Small intestine (tissue), 7 donors: ENCODE measurements at regions not wholly inside any gene's neighbourhood (a gene's known extent, or its start where the extent isn't known, plus 50 kb on each side); places are given as distances from the start of the nearest gene placed in this dataset.
"Not testable (repeated sequence)": the region's sequence is repeated elsewhere in the genome, so short reads cannot be mapped to it uniquely, and the experiment has no call there.

Source experiments
- DNase-seq, 2 donors: peaks; one replicate each; pipeline versions ENCODE4 v3.0.0 to v3.0.0-alpha.2; 2013
- FAIRE-seq: peaks from 2 replicates; lab custom pipeline; 2012; peaks lifted over from hg19 to GRCh38; lab: Jason Lieb, UNC
- H3K27ac ChIP-seq, 3 donors: one replicate each; pipeline ENCODE4 v1.5.1; 2013; ENCODE audit warnings: low read length in 2 of 3, mild to moderate bottlenecking in 2 of 3, control low read depth in 1 of 3, inconsistent platforms in 1 of 3, low read depth in 1 of 3, moderate library complexity in 1 of 3
- H3K27me3 ChIP-seq, 3 donors: one replicate each; pipeline ENCODE4 v1.6.1; 2013; ENCODE audit warnings: low read length in 3 of 3, inconsistent platforms in 1 of 3; ENCODE audit not compliant: control insufficient read depth in 3 of 3, insufficient read depth in 3 of 3
- H3K36me3 ChIP-seq, 3 donors: one replicate each; pipeline ENCODE4 v1.6.1; 2013; ENCODE audit warnings: low read length in 3 of 3, inconsistent platforms in 1 of 3, low read depth in 1 of 3, mild to moderate bottlenecking in 1 of 3, moderate library complexity in 1 of 3; ENCODE audit not compliant: control insufficient read depth in 3 of 3, insufficient read depth in 2 of 3
- H3K4me1 ChIP-seq, 3 donors: one replicate each; pipeline ENCODE4 v1.6.1; 2013; ENCODE audit warnings: low read length in 2 of 3, inconsistent platforms in 1 of 3, low read depth in 1 of 3, mild to moderate bottlenecking in 1 of 3, moderate library complexity in 1 of 3; ENCODE audit not compliant: control insufficient read depth in 3 of 3, insufficient read depth in 2 of 3
- H3K4me3 ChIP-seq, 3 donors: one replicate each; pipeline ENCODE4 v1.5.1; 2013; ENCODE audit warnings: low read length in 3 of 3, control low read depth in 1 of 3, inconsistent platforms in 1 of 3, low read depth in 1 of 3, mild to moderate bottlenecking in 1 of 3, moderate library complexity in 1 of 3
- H3K9me3 ChIP-seq, 2 donors: one replicate each; pipeline ENCODE4 v1.6.1; 2013; ENCODE audit warnings: low read depth in 1 of 2, low read length in 1 of 2; ENCODE audit not compliant: control insufficient read depth in 2 of 2, insufficient read depth in 1 of 2
- WGBS, 3 donors: extraction: QIAGEN DNeasy Blood & Tissue Kit; methylation state at CpG; one replicate each; pipeline ENCODE4 v1.1.7; 2013; 5-methylcytosine and 5-hydroxymethylcytosine counted together
- donor health status: healthy with polysubstance abuse.
- donor health status: control.
- donor health status: control.
- donor health status: Bipolar disorder and iron deficiency.
- donor health status: healthy.

DNA sequence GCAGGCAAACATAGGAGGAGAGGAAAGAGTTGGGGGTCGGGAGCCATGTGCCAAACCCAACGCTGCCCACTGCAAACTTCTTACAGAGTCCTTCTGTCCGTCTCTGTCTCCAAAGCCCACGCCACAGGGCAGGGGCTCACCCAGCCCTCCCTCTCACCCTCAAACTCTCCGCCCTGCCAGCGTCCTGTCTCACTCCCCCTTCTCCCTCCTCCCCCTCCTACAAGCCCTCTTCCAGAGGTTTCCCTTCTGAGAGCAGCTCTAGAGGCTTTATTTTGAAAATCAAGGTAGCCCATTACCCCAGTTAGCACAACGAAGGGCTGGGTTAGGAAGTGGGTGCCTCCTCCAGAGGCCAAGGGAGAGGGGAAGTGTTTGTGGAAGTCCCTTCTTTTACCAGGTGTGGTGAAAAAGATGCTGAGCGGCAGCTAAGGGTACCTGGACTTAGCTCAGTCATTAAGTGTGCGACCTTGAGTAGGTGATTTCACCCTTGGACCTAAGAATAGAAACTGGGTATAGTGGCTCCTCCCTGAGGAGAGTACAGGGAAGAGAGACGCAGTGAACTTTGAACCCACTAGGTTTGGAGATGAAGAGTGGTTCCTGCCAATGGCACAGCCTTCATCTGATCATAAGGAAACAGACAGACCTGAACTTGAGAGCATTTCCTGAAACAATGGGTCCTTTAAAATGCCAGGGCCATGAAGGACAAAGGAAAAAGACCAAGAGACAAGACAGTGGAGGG, 123.8 kb downstream of the BANF2 start:
- peaks cover 0 to 15% of the 10 kb centered on the region in 2 donors for H3K9me3 ChIP-seq
- no peaks in the 10 kb centered on the region for H3K27me3 ChIP-seq
- no peak overlapping the region for H3K4me3 ChIP-seq
- WGBS, 3 donors, result 43 to 60% (median 45%) methylated on average over 10 of the region's 10 CpGs
- DNase-seq (peak; percentile 92 to 97), FAIRE-seq (no peak)
- H3K4me1 ChIP-seq, result peaks cover 8 to 51% (median 13%) of the 10 kb centered on the region in 3 donors
- peak overlapping the region; percentile 80 to 87 (median 84) for H3K27ac ChIP-seq
- no peaks in the 10 kb centered on the region for H3K36me3 ChIP-seq

DNA sequence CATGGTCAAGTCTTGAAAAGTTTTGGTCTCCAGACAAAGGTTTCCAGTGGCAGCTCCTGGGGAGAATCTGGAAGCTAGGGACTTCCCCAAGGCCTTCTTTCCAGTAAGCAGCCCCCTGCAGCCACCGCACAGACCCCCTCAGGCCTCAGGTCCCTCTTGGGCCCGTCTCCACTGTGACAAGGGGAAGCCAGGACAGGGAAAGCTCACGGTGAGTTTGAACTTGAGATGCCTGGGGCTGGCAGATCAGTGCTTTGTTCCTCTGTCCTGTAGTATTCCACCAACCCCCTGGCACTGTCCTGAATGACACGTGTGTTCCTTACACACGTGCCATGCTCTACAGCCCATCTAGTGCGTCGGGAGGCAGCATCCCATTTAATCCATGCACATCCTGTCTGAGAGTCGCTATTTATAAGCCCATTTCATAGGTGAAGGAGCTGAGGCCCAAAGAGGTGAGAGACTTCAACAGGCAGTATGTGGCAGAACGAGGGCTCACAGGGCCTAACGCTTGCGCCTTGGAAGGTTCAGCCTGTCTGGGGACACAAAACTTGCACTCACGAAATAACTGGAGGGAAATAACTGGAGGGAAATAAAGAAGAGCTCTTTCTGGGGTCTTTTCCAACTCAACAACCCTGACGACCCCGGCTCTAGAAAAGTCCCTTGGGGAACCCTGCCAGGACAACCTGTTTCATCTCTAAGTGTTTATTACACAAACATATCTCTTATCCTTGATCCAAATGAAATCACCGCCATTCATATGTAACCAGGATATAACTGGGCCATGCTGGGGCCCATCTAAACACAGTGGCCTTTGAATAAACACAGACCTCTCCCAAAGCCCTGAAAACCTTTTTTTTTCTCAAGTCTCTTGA, 123.0 kb downstream of the BANF2 start:
- peaks cover 8 to 48% (median 13%) of the 10 kb centered on the region in 3 donors for H3K4me1 ChIP-seq
- H3K36me3 ChIP-seq, result no peaks in the 10 kb centered on the region
- 79 to 85% (median 81%) methylated on average over 15 of the region's 15 CpGs for WGBS, 3 donors
- DNase-seq (peak in 1 of 2 donors; percentile 35), FAIRE-seq (no peak)
- peak overlapping the region; percentile 56 to 84 (median 80) for H3K27ac ChIP-seq
- no peak overlapping the region for H3K4me3 ChIP-seq
- no peaks in the 10 kb centered on the region for H3K27me3 ChIP-seq
- peaks cover 0 to 15% of the 10 kb centered on the region in 2 donors for H3K9me3 ChIP-seq

DNA sequence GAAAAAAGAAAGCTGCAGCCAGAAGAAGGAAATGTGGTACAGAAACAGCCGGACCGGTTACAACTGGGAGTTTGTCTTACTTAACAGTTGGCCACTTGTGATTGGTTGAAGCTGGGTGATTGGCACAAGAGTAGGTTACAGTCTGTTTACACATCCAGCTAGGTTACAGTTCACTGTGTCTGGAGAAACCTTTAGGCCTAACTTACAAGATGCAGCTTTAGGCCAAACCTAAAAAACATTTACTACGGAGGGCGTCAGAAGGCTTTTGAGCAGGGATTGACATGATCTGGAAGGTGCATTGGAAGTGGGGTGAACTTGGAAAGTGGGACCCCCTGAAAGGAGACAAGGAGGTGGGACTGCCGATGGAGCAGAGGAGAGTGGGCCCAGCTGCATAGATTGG, 122.3 kb downstream of the BANF2 start:
- Histone ChIP-seq H3K27ac (peak overlapping the region in 2 of 3 donors; percentile 50 to 84), H3K36me3 (no peaks in the 10 kb centered on the region), H3K27me3 (no peaks in the 10 kb centered on the region), H3K4me3 (no peak overlapping the region), H3K4me1 (peaks cover 8 to 45% (median 13%) of the 10 kb centered on the region in 3 donors), H3K9me3 (peaks cover 0 to 15% of the 10 kb centered on the region in 2 donors)
- WGBS, 3 donors, result 27 to 53% (median 30%) methylated on average over 5 of the region's 5 CpGs
- DNase-seq, result peak; percentile 86 to 92
- FAIRE-seq, result no peak

DNA sequence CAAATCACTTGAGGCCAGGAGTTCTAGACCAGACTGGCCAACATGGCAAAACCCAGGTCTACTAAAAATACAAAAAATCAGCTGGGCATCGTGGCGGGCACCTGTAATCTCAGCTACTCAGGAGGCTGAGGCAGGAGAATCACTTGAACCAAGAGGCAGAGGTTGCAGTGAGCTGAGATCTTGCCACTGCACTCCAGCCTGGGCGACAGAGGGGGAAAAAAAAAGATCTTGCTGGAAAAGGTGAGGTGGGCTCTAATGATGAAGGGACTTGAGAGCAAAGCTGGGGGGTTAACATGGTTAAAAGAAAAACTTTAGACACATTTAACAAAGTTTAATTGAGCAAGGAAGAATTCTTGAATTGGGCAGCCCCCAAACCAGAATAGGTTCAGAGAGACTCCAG, 121.8 kb downstream of the BANF2 start:
- H3K4me1 ChIP-seq, result peaks cover 7 to 45% (median 13%) of the 10 kb centered on the region in 3 donors
- WGBS, 3 donors, result 76 to 86% (median 83%) methylated on average over 3 of the region's 3 CpGs

DNA sequence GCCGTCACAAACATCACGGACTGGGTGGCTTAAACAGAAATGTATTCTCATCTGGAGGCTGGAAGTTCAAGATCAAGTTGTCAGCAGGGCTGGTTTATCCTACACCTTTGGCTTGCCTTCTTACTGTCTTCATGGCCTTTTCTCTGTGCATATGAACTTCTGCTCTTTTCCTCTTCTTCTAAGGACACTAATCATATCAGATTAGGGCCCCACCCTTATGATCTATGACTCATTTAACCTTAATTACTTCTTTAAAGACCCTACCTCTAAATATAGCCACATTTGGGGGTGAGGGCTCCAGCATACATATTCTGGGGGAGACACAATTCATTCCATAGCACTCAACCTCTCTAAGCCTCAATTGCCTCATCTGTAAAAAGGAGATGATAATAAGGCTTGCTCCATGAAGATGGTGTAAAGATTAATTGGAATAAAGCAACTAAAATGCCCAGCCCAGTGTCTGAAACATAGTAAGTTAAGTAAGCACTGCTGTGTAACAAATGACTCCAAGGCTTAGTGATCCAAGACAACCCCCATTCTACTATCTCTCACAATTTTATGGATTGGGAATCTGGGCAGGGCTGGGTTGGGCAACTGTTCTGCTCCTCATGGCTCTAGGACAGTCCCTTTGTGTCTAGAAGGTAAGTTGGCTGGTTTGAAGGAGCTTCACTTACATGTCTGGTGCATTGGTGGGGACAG, 119.8 kb downstream of the BANF2 start:
- Histone ChIP-seq H3K27ac (no peak overlapping the region), H3K4me1 (peaks cover 4 to 29% (median 6%) of the 10 kb centered on the region in 3 donors), H3K4me3 (no peak overlapping the region), H3K27me3 (no peaks in the 10 kb centered on the region), H3K9me3 (peaks cover 0 to 13% of the 10 kb centered on the region in 2 donors), H3K36me3 (no peaks in the 10 kb centered on the region)
- FAIRE-seq (no peak), DNase-seq (no peak)
- WGBS, 3 donors, result 100% methylated on average over 2 of the region's 2 CpGs

More for the DNA sequence above, 121.8 kb downstream of the BANF2 start:
- H3K27ac ChIP-seq, result peak overlapping the region in 1 of 3 donors; percentile 84
- not testable (repeated sequence) for H3K36me3 ChIP-seq, FAIRE-seq, DNase-seq, H3K27me3 ChIP-seq, H3K4me3 ChIP-seq
- peaks cover 0 to 15% of the 10 kb centered on the region in 2 donors for H3K9me3 ChIP-seq

DNA sequence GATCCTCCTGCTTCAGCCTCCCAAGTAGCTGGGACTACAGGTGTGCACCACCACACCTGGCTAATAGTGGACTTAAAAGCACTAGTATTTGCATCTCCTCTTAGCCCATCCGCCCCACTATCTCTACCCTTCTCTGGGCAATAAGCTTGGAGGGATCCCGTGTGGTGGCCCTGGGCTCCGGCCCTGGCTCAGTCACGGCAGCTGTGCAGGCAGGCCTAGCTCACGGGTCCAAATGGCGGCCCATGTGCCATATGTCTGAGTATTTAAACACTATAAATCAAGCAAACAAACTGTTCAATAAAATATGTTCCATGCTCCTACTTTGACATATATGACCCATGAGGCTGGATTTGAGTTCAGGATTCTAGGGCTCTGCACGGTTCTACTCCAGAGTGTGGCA, 118.4 kb downstream of the BANF2 start:
- whole genome bisulfite sequencing, 3 donors, result 92 to 94% (median 92%) methylated on average over 7 of the region's 7 CpGs
- Histone ChIP-seq H3K27me3 (no peaks in the 10 kb centered on the region), H3K9me3 (peaks cover 0 to 11% of the 10 kb centered on the region in 2 donors), H3K36me3 (no peaks in the 10 kb centered on the region), H3K4me1 (peaks cover under 1 to 17% (median 2%) of the 10 kb centered on the region in 3 donors), H3K27ac (no peak overlapping the region), H3K4me3 (no peak overlapping the region)
- DNase-seq (peak in 1 of 2 donors; percentile 28), FAIRE-seq (no peak)

DNA sequence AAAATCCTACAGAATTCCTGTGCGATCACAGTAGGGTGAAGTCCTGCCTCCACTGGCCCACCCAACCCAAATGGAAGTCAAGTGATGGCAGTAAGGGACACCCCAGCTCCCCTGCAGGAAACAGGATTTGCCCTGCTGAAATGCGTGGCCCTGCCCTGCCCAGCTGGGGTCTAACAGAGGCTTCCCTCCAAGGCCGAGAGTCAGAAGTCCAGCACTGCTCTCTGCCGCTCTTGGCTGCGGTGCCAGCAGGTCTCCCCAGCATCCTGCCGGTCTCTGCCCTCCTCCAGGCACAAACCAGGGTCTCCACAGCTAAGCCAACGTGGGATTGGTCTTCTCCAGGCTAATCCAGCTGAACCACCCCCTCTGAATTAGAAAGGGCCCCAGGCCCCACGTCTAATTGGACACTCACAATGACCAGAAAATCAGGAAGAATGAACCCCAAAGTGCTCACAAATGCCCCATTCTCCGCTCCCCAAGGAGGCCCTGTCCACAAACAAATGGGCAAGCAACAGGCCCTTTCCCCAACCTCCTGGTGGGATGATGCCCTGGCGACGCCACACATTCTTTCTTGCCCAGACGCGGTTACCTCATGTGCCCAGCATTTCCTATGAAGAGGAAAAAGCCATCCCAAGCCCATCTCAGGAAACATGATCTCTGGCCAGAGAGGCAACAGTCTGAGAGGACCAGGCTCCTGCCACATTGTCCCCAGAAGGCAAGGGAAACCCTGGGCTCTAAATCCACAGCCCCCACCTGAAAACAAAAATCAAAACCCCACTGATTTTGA, 117.2 kb downstream of the BANF2 start:
- no peak for FAIRE-seq
- H3K4me3 ChIP-seq, result no peak overlapping the region
- 86 to 94% (median 90%) methylated on average over 13 of the region's 13 CpGs for WGBS, 3 donors

More for the DNA sequence above, 117.2 kb downstream of the BANF2 start:
- Histone ChIP-seq H3K27me3 (no peaks in the 10 kb centered on the region), H3K36me3 (no peaks in the 10 kb centered on the region), H3K27ac (no peak overlapping the region), H3K9me3 (peaks cover 0 to 11% of the 10 kb centered on the region in 2 donors), H3K4me1 (peaks cover 0 to 5% (median 0%) of the 10 kb centered on the region in 3 donors)
- DNase-seq, result no peak
